ENCODE measurements at regions not wholly inside any gene's neighbourhood (a gene's known extent, or its start where the extent isn't known, plus 50 kb on each side); places are given as distances from the start of the nearest gene placed in this dataset.

- no peak for DNase-seq
Measured at GRCh38 chr5:173744551-173744950, 128.1 kb upstream of the BOD1 start.

DNA sequence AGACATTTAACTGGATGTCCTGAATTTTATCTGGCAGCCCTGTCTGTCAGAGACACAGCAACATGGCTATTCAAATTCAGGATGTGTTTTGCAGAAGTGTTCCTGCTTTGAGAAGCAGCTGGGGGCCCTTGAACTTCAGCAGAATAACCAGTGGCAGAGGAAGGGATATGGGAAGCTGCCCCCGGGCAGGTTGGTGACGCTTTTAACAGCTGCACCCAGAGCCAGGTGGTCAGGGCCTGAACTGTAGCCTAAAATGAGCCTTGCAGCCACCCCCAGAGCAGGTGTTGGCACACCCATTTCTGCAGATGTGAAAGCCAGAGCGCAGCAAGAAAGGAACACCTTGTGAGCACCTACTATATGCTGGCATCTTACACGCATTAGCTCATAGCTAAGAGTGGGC lies 128.7 kb upstream of the BOD1 start:
- no peak for DNase-seq

GRCh38 chr5:173745557-173745956 lies 129.1 kb upstream of the BOD1 start:
- no peak for DNase-seq

- no peak for DNase-seq
Measured at GRCh38 chr5:173746047-173746646, 129.7 kb upstream of the BOD1 start.

GRCh38 chr5:173747876-173748275 lies 131.4 kb upstream of the BOD1 start:
- DNase-seq: no peak

DNA sequence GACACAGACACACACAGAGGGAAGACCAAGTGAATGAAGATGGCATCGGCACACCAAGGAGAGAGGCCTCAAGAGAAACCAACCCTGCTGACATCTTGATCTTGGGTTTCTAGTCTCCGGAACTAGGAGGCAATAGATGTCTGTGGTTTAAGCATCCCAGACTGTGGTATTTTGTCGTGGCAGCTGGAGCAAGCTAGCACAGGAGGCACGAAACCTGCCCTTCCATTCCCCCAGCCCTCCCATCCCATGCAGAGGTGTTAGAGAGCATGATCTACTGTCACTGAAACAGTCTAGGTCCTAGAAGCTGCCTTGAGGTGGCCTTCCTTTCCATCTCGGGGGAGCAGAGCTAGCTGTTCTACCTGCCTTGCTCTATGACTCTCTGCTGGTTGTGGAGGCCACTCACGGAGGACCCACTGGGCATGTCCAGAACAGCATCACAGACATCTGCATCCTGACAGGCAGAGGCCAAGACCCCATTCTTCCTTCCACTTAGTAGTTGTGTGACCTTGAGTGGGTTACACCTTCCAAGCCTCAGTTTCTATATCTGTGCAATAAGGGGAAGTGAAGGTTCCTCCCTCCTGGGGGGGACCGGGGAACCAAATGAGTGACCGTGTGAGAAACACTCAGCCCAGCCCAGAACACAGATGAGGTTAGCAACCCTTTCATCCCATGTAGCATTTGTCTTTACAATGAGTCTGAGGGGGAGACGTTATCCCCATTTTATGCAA lies 134.3 kb upstream of the BOD1 start:
- DNase-seq: no peak

DNA sequence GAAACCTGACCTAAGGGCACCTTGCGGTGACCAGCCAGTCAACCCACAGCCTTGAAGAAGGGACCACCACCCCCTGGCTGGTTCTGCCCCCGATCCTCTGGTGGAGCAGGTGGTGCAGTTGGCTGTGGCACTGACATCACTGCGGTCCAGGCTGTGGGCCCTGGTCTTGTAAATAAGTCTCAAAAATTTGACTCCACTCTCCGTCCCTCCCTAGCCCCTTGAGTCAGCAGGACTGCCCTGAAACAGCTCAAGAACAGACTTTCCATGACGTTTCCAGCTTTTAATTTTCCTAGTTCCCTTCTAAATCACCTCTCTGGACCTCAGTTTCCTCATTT lies 134.8 kb upstream of the BOD1 start:
- DNase-seq: no peak

DNA sequence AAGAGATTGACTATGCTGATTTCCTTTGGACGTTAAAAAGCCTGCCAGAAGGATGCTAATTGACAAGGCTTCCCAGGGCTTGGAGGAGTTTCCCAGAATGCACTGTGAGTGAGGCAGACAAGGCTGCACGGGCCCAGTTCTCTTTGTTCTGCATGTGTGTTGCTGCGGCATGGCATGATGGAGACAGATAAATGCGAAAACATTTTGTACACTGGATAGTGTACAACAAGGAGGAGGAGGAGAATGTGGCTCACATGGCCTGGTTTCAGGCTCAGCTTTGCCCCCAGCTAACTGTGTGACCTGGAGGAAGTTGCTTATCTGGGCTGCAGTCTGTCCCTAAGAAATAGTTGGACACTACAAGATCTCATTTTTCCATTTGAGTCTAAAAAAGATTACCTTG lies 135.5 kb upstream of the CPEB4 start:
- DNase-seq: no peak

DNA sequence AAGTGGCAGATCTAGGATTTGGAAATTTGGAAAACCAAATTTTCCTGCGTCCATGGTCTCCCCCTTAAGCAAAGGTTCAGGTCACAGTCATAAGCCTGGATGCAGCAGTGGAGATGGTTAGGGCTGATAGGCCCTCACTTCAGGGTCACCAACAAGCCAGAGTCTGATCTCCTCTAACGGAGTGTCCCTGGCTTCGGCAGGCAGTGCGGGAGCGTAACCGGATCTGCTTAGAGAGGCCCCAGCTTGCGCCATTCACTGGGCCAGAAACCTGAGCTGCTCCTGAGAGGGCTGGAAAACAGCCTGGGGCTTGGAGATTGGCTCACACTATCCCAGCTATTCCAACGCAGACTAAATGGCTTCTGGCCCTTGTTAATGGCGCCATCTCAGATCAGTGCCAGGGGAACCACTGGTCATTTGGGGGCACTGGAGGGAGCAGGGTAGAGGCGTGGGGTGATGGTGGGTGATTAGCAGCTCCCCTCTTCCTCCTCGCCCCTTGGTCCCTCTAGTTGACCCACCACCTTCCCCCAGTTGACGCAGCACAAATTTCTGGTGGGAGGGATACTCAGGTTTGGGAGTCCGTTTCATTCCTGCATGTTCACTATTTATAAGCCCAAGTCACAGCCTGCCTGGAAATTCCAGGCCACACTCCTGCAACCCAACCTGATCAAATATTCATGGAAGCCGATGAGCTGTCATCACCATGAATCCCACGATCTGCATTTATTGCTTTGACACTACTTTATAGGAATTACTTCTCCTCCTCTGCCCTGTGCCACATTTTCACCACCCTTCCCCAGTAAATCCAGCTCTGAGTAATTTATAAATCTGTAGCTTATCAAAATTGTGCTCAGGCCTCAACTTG lies 134.6 kb upstream of the CPEB4 start:
- peak; percentile 7 for DNase-seq

DNA sequence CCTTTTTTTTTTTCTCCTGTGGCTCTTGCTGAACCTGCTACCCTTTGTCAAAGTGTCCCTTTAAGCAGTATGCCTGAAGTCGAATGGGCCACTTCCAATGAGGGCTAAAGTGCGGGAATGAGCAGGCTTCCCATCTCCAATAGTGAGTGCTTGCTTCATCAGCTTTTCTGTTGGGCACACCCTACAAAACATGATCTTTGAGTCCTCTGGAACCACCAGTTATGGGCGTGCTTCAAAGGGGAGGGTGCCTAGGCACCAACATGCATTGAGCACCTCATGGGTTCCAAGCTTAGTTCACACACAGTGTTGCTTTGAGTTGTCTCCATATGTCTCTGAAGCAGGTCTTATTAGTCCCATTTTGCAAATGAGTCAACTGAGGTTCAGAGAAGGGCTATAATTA lies 132.8 kb upstream of the CPEB4 start:
- DNase-seq: no peak

- DNase-seq: peak; percentile 11
Measured at GRCh38 chr5:173757403-173758209, 130.5 kb upstream of the CPEB4 start.

GRCh38 chr5:173758676-173759075 lies 129.5 kb upstream of the CPEB4 start:
- no peak for DNase-seq

GRCh38 chr5:173759691-173760090 lies 128.5 kb upstream of the CPEB4 start:
- DNase-seq: no peak

DNA sequence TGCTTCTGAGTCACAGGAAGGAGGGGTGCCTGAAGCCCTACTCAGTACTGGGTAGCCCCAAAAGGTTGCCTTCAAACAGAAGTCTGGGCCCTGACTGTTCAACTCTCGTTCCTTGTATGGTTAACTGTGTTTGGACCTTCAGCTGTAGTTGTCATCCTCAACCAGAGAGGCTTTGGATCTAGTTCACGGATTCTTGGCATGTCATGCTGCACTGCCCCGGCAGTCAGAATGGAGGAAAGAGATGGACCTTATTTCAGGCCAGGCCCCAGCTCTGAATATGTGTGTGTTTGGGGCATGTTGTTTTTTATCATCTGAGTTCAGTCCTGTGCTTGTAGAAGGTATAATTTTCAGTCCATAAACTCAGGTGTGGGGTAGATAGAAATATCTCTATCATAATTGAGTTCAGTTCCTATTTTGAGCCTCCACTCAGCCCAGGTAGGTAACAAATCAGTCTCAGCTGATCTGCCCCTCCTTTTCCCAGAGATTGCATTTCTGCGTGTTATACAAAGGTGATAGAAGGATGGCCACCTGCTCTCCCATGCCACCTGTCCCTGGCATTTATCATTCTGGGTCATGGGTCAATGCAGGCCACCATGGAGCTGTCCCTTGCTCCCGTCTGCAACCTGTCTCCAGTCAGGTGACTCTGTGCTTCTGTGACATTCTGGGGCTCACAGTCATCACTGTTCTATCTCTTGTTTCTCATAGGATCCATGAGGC lies 127.5 kb upstream of the CPEB4 start:
- no peak for DNase-seq

DNA sequence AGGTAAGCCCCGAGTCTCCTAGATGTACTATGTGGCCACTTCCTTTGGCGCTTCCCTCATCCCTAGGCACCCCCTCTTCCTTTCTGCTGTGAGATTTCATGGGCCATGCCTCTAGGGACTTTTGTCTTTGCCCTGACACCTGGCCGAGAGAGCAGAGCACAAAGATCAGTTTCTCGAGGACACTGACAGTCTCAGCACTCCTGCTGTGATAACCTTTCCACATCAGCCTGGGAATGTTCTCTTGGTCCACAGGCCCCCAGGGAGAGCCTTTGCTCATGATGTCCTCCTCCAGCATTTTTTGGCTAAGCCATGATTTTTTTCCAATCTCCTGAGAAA lies 127.0 kb upstream of the CPEB4 start:
- DNase-seq: no peak

DNA sequence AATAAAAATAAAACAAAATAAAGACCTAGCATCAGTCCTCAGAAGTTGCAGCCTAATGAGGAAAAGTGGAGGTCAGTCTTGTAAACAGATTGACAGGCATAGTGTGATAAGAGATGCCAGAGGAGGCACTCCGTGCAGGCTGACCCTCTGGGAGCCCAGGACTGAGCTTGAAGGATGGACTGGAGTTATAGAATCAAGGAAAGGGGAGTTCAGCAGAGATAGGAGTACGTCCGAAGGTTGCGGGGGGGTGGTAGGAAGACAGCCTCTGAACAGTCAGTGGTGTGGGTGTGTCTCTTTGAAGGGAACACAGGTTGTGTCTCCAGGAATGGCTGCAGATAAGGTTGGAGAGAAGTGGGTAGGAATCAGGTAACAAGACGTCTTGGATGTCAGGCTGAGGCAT lies 126.1 kb upstream of the CPEB4 start:
- DNase-seq: no peak

DNA sequence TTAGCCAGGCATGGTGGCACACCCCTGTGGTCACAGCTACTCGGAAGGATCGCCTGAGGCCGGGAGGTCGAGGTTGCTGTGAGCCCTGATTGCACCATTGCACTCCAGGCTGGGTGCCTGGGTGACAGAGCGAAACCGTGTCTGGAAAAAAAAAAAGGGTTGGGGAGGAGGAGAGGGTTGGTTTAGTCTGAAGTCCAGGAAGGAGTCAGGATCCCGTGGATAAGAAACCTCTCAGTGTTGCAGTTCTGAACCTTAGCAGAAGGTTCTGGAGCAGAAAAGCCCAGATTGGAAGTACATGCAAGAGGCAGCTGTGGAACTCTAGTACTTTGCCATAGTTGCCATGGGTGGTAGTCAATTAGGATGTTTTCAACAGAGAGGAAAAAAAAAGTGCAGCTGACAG lies 125.2 kb upstream of the CPEB4 start:
- DNase-seq: no peak

GRCh38 chr5:173763410-173763809 lies 124.7 kb upstream of the CPEB4 start:
- DNase-seq: no peak

DNA sequence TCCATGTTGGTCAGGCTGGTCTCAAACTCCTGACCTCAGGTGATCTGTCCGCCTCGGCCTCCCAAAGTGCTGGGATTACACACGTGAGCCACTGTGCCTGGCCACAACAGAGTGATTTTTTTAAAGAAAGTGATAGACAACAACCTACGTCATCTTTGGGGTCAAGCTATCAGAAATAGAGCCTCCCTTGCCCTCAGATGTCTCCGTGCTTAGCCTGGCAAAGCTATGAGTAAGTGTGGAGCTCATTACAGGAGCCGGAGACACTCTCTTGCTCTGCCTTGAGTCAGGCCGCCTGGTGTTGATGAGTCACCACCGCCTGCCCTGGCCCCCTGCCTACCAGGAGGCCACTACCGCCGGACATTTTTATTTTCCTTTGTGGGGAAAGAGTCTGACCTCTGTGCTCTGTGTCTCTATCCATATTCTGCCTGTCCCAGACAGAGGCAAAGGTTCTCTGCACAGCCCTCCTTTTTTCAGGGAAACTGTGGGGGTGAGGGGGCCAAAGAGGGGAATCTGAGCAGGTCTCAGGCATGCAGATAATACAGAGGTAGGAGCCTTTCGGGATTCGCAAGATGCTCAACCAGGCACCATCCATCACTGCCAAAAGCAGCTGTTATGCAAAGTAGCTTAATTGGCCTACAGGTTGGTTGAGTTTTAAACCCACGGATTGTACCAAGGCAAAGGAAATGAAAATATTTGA lies 123.7 kb upstream of the CPEB4 start:
- DNase-seq: no peak

DNA sequence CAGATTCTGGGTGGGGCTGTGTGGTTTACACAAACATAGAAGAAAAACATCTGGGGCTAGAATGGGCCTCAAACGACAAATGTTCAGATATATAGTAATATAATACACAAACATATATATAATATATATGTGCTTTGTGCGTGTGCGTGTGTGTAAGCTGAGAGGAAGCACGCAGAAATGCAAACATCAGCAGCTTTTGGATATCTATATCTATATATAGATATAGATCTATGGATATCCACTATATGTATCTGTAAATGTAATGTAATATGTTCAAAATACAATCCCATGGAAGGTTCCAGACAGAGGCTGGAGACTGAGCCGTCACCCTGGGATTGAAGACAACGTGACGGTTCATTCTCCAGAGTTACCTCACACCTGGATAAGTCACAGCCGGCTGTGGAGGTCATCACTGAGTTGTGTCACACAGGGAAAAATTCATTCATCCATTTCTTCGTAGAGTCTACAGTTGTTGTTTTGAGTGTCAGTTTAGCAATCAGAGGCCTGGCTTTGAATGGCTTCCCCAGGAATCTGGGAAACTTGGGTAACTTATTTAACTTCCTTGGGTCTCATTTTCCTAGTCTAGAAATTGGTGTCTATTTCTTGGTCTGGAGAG lies 123.0 kb upstream of the CPEB4 start:
- no peak for DNase-seq

GRCh38 chr5:173765661-173766060 lies 122.5 kb upstream of the CPEB4 start:
- no peak for DNase-seq
